ENCODE measurements at regions not wholly inside any gene's neighbourhood (a gene's known extent, or its start where the extent isn't known, plus 50 kb on each side); places are given as distances from the start of the nearest gene placed in this dataset.
"Not testable (repeated sequence)": the region's sequence is repeated elsewhere in the genome, so short reads cannot be mapped to it uniquely, and the experiment has no call there.

- no peak for DNase-seq
- Mint-ChIP-seq H3K4me3 (no peak overlapping the region), H3K4me1 (no peaks in the 10 kb centered on the region), H3K36me3 (ENCODE audit: low read depth) (no peaks in the 10 kb centered on the region), H3K27ac (no peak overlapping the region), H3K9me3 (peaks cover 8% of the 10 kb centered on the region), H3K27me3 (no peaks in the 10 kb centered on the region)
- ChIA-PET CTCF (no interaction called here), POLR2A (no interaction called here)
Observed at GRCh38 chr5:118506217-118506852, 482.0 kb downstream of the DTWD2 start.

DNA sequence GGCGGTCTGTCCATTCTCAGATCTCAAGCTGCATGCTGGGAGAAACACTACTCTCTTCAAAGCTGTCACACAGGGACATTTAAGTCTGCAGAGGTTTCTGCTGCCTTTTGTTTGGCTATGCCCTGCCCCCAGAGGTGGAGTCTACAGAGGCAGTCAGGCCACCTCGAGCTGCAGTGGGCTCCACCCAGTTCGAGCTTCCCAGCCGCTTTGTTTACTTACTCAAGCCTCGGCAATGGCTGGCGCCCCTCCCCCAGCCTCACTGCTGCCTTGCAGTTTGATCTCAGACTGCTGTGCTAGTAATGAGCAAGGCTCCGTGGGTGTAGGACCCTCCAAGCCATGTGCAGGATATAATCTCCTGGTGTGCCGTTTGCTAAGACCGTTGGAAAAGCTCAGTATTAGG, 486.1 kb downstream of the DTWD2 start:
- CTCF ChIA-PET; H3K27ac Mint-ChIP-seq; POLR2A ChIA-PET; H3K4me1 Mint-ChIP-seq; H3K36me3 Mint-ChIP-seq (ENCODE audit: low read depth); H3K27me3 Mint-ChIP-seq; DNase-seq; H3K4me3 Mint-ChIP-seq; H3K9me3 Mint-ChIP-seq: not testable (repeated sequence)

DNA sequence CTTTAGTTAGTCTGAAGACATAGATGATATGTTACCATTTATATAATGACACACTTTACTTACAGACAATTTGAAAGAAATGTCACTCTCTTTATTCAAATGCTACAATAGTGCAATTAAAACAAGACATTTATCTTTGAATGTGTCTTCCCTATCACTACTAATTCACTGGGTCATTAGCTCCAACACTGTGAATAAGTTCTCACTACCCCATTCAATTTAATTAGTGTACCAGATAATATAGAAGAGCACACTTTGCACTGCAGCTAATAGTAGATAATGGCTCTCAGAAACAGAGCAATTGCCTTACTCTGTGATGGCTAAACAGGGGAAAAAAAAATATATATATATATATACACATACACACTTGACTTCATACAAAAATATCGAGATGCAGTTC, 497.0 kb downstream of the DTWD2 start:
- H3K4me3 Mint-ChIP-seq, result no peak overlapping the region
- H3K27ac Mint-ChIP-seq, result no peak overlapping the region
- ChIA-PET POLR2A (no interaction called here), CTCF (no interaction called here)
- no peaks in the 10 kb centered on the region for H3K36me3 Mint-ChIP-seq (ENCODE audit: low read depth)
- no peaks in the 10 kb centered on the region for H3K4me1 Mint-ChIP-seq
- no peak for DNase-seq
- H3K9me3 Mint-ChIP-seq, result peaks cover 7% of the 10 kb centered on the region
- H3K27me3 Mint-ChIP-seq, result no peaks in the 10 kb centered on the region

- POLR2A ChIA-PET, result no interaction called here
- no peaks in the 10 kb centered on the region for H3K27me3 Mint-ChIP-seq
- no peaks in the 10 kb centered on the region for H3K36me3 Mint-ChIP-seq (ENCODE audit: low read depth)
Observed at GRCh38 chr5:118486647-118487225, 501.6 kb downstream of the DTWD2 start.

DNA sequence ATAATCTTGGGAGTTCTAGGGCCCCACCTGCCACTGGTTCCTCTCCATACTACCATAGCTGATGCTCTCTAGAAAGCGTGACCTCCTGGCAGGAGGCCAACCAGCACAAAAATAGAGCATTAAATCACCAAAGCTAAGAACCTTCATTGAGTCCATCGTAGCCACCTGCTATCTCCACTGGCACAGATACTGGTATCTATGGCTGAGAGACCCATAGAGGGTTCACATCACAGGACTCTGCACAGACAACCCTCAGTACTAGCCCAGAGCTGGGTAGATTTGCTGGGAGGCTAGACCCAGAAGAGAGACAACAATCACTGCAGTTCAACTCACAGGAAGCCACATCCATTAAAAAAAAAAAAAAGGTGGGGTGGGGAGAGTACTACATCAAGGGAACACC, 509.1 kb downstream of the DTWD2 start:
- ChIA-PET POLR2A (no interaction called here), CTCF (no interaction called here)
- Mint-ChIP-seq H3K27me3 (no peaks in the 10 kb centered on the region), H3K36me3 (ENCODE audit: low read depth) (no peaks in the 10 kb centered on the region), H3K4me3 (no peak overlapping the region), H3K27ac (no peak overlapping the region), H3K9me3 (peaks cover 6% of the 10 kb centered on the region), H3K4me1 (no peaks in the 10 kb centered on the region)
- DNase-seq, result no peak

More at GRCh38 chr5:118486647-118487225, 501.6 kb downstream of the DTWD2 start:
- H3K9me3 Mint-ChIP-seq, result peaks cover 8% of the 10 kb centered on the region
- H3K27ac Mint-ChIP-seq, result no peak overlapping the region
- CTCF ChIA-PET, result no interaction called here
- no peak for DNase-seq
- no peaks in the 10 kb centered on the region for H3K4me1 Mint-ChIP-seq
- H3K4me3 Mint-ChIP-seq, result no peak overlapping the region

- no peaks in the 10 kb centered on the region for H3K27me3 Mint-ChIP-seq
- no peaks in the 10 kb centered on the region for H3K4me1 Mint-ChIP-seq
- H3K36me3 Mint-ChIP-seq (ENCODE audit: low read depth), result no peaks in the 10 kb centered on the region
- ChIA-PET CTCF (no interaction called here), POLR2A (no interaction called here)
- no peak overlapping the region for H3K27ac Mint-ChIP-seq
- no peak overlapping the region for H3K4me3 Mint-ChIP-seq
- DNase-seq, result no peak
- H3K9me3 Mint-ChIP-seq, result peaks cover 3% of the 10 kb centered on the region
Observed at GRCh38 chr5:118478852-118479251, 509.5 kb downstream of the DTWD2 start.

- no peaks in the 10 kb centered on the region for H3K27me3 Mint-ChIP-seq
- no peaks in the 10 kb centered on the region for H3K9me3 Mint-ChIP-seq
- ChIA-PET CTCF (no interaction called here), POLR2A (no interaction called here)
- no peaks in the 10 kb centered on the region for H3K4me1 Mint-ChIP-seq
- H3K36me3 Mint-ChIP-seq (ENCODE audit: low read depth), result no peaks in the 10 kb centered on the region
- H3K27ac Mint-ChIP-seq, result no peak overlapping the region
- H3K4me3 Mint-ChIP-seq, result no peak overlapping the region
- no peak for DNase-seq
Observed at GRCh38 chr5:118468085-118468484, 520.3 kb downstream of the DTWD2 start.

- Mint-ChIP-seq H3K4me3 (no peak overlapping the region), H3K9me3 (no peaks in the 10 kb centered on the region), H3K27me3 (no peaks in the 10 kb centered on the region), H3K4me1 (no peaks in the 10 kb centered on the region), H3K27ac (no peak overlapping the region), H3K36me3 (ENCODE audit: low read depth) (no peaks in the 10 kb centered on the region)
- ChIA-PET CTCF (no interaction called here), POLR2A (no interaction called here)
- no peak for DNase-seq
Observed at GRCh38 chr5:118467103-118467502, 521.2 kb downstream of the DTWD2 start.

- CTCF ChIA-PET, result no interaction called here
- H3K9me3 Mint-ChIP-seq, result no peaks in the 10 kb centered on the region
- no peaks in the 10 kb centered on the region for H3K36me3 Mint-ChIP-seq (ENCODE audit: low read depth)
- no peaks in the 10 kb centered on the region for H3K27me3 Mint-ChIP-seq
- H3K4me1 Mint-ChIP-seq, result no peaks in the 10 kb centered on the region
- H3K4me3 Mint-ChIP-seq, result no peak overlapping the region
- no peak overlapping the region for H3K27ac Mint-ChIP-seq
- no peak for DNase-seq
- POLR2A ChIA-PET, result no interaction called here
Observed at GRCh38 chr5:118466418-118466817, 521.9 kb downstream of the DTWD2 start.

DNA sequence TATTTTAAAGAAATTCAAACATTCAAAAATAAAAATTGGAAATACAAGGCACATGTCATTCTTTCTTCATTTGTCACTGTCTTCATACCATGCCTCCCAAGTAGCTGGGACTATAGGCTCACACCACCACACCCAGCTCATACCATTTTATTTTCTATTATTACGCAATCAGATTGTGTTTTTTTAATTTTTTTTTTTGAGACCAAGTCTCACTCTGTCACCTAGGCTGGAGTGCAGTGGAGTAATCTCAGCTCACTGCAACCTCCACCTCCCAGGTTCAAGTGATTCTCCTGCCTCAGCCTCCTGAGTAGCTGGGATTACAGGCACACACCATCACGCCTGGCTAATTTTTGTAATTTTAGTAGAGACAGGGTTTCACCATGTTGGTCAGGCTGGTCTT, 526.1 kb downstream of the DTWD2 start:
- CTCF ChIA-PET; H3K27me3 Mint-ChIP-seq; H3K27ac Mint-ChIP-seq; POLR2A ChIA-PET; H3K36me3 Mint-ChIP-seq (ENCODE audit: low read depth); H3K9me3 Mint-ChIP-seq; DNase-seq; H3K4me3 Mint-ChIP-seq; H3K4me1 Mint-ChIP-seq: not testable (repeated sequence)

GRCh38 chr5:118461436-118461835, 526.9 kb downstream of the DTWD2 start:
- Mint-ChIP-seq H3K27ac (no peak overlapping the region), H3K4me3 (no peak overlapping the region), H3K36me3 (ENCODE audit: low read depth) (no peaks in the 10 kb centered on the region), H3K4me1 (no peaks in the 10 kb centered on the region), H3K27me3 (no peaks in the 10 kb centered on the region), H3K9me3 (no peaks in the 10 kb centered on the region)
- no peak for DNase-seq
- CTCF ChIA-PET, result no interaction called here
- POLR2A ChIA-PET, result no interaction called here

- DNase-seq, result no peak
- Mint-ChIP-seq H3K9me3 (no peaks in the 10 kb centered on the region), H3K27ac (no peak overlapping the region), H3K27me3 (no peaks in the 10 kb centered on the region), H3K4me3 (no peak overlapping the region), H3K4me1 (no peaks in the 10 kb centered on the region), H3K36me3 (ENCODE audit: low read depth) (no peaks in the 10 kb centered on the region)
- ChIA-PET CTCF (no interaction called here), POLR2A (no interaction called here)
Observed at GRCh38 chr5:118459490-118459889, 528.9 kb downstream of the DTWD2 start.

- H3K36me3 Mint-ChIP-seq (ENCODE audit: low read depth), result no peaks in the 10 kb centered on the region
- no peak for DNase-seq
- CTCF ChIA-PET, result no interaction called here
- POLR2A ChIA-PET, result no interaction called here
- no peaks in the 10 kb centered on the region for H3K4me1 Mint-ChIP-seq
- H3K27me3 Mint-ChIP-seq, result no peaks in the 10 kb centered on the region
- H3K27ac Mint-ChIP-seq, result no peak overlapping the region
- no peaks in the 10 kb centered on the region for H3K9me3 Mint-ChIP-seq
- H3K4me3 Mint-ChIP-seq, result no peak overlapping the region
Observed at GRCh38 chr5:118456085-118456484, 532.3 kb downstream of the DTWD2 start.

DNA sequence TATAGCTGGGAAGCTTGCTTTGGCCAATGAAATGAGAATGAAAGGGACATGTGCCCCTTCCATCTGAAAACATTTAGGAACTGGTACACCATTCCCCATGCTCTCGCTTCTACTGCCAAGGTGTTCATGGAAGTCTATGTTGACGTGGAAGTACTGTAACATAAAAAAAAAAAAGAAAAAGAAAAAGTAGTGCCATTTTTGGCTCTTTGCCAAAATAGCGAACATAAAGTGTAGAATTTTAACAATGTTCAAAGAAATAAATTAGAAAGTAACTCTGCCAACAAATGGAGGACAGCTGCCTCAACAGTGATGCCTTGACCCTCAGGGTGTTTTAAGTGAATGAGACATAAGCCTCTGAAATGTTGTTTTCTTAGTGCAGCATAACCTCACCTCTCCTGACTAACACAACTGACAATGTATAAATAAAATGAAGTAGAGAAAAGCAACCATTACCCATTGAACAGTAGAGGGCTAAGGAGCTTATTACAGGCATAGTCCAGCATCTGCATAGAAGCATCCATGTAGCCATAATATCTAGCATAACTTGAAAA, 536.6 kb downstream of the DTWD2 start:
- POLR2A ChIA-PET, result no interaction called here
- no peaks in the 10 kb centered on the region for H3K27me3 Mint-ChIP-seq

More for the DNA sequence above, 536.6 kb downstream of the DTWD2 start:
- no peaks in the 10 kb centered on the region for H3K36me3 Mint-ChIP-seq (ENCODE audit: low read depth)
- H3K4me3 Mint-ChIP-seq, result no peak overlapping the region
- no peak overlapping the region for H3K27ac Mint-ChIP-seq
- H3K4me1 Mint-ChIP-seq, result no peaks in the 10 kb centered on the region
- CTCF ChIA-PET, result no interaction called here
- DNase-seq, result no peak
- H3K9me3 Mint-ChIP-seq, result no peaks in the 10 kb centered on the region
